Liver (tissue), 8 donors: ENCODE measurements at regions not wholly inside any gene's neighbourhood (a gene's known extent, or its start where the extent isn't known, plus 50 kb on each side); places are given as distances from the start of the nearest gene placed in this dataset.
A peak's percentile ranks its signal among the peaks of the same experiment; 100 is the strongest.
"Not testable (repeated sequence)": the region's sequence is repeated elsewhere in the genome, so short reads cannot be mapped to it uniquely, and the experiment has no call there.

Experiments used
- DNase-seq: peaks from one replicate; pipeline ENCODE4 v3.0.0-alpha.2; 2017; ENCODE audit warnings: low spot score
- H3K27ac ChIP-seq, 2 donors: one replicate each; pipeline ENCODE4 v1.7.0; 2013; ENCODE audit warnings: inconsistent platforms in 2 of 2, low read length in 2 of 2, control low read depth in 1 of 2, low read depth in 1 of 2, mild to moderate bottlenecking in 1 of 2
- H3K27me3 ChIP-seq, 4 donors: one replicate each; pipeline versions ENCODE4 v1.6.1 to v1.7.0; 2013; ENCODE audit warnings: low read length in 3 of 4, inconsistent platforms in 1 of 4, mild to moderate bottlenecking in 1 of 4, moderate library complexity in 1 of 4; ENCODE audit not compliant: control insufficient read depth in 4 of 4, insufficient read depth in 4 of 4
- H3K36me3 ChIP-seq, 4 donors: one replicate each; pipeline versions ENCODE4 v1.6.1 to v1.7.0; 2013; ENCODE audit warnings: low read length in 3 of 4, mild to moderate bottlenecking in 3 of 4, low read depth in 1 of 4, moderate library complexity in 1 of 4; ENCODE audit not compliant: control insufficient read depth in 4 of 4, insufficient read depth in 3 of 4
- H3K4me1 ChIP-seq, 4 donors: one replicate each; pipeline versions ENCODE4 v1.6.1 to v1.7.0; 2013; ENCODE audit warnings: low read length in 3 of 4, mild to moderate bottlenecking in 3 of 4, moderate library complexity in 1 of 4; ENCODE audit not compliant: control insufficient read depth in 4 of 4, insufficient read depth in 4 of 4
- H3K4me3 ChIP-seq, 3 donors: one replicate each; pipeline versions ENCODE4 v1.6.1 to v1.7.0; 2013; ENCODE audit warnings: low read length in 3 of 3, control low read depth in 1 of 3, low read depth in 1 of 3, mild to moderate bottlenecking in 1 of 3
- H3K9ac ChIP-seq, 2 donors: one replicate each; pipeline ENCODE4 v1.7.0; 2013; ENCODE audit warnings: low read length in 2 of 2, mild to moderate bottlenecking in 2 of 2, moderate library complexity in 2 of 2, control low read depth in 1 of 2, low read depth in 1 of 2
- H3K9me3 ChIP-seq, 4 donors: one replicate each; pipeline versions ENCODE4 v1.6.1 to v1.7.0; 2013; ENCODE audit warnings: low read length in 3 of 4; ENCODE audit not compliant: control insufficient read depth in 4 of 4
- EGR1 ChIP-seq, 2 donors: IDR thresholded peaks; 2 replicates each; pipeline ENCODE4 v1.6.1; 2016 to 2018; ENCODE audit warnings: antibody characterized with exemption in 2 of 2, low read depth in 2 of 2
- FOXA1 ChIP-seq: IDR thresholded peaks from 2 replicates; pipeline ENCODE4 v1.6.1; 2016; ENCODE audit warnings: antibody characterized with exemption
- FOXA2 ChIP-seq: IDR thresholded peaks from 2 replicates; pipeline ENCODE4 v1.6.1; 2016; ENCODE audit warnings: antibody characterized with exemption
- GABPA ChIP-seq, 2 donors: IDR thresholded peaks in 1 of 2; conservative IDR thresholded peaks in 1 of 2; 2 replicates each; pipeline ENCODE4 v1.6.1; 2016; ENCODE audit warnings: antibody characterized with exemption in 2 of 2, mild to moderate bottlenecking in 1 of 2, moderate library complexity in 1 of 2
- HNF4A ChIP-seq, 2 donors: conservative IDR thresholded peaks; 2 replicates each; pipeline ENCODE4 v1.6.1; 2016; ENCODE audit warnings: antibody characterized with exemption in 2 of 2, mild to moderate bottlenecking in 2 of 2
- HNF4G ChIP-seq: IDR thresholded peaks from 2 replicates; pipeline ENCODE4 v1.6.1; 2016; ENCODE audit warnings: antibody characterized with exemption
- JUND ChIP-seq, 2 donors: IDR thresholded peaks; 2 replicates each; pipeline ENCODE4 v1.6.1; 2016; ENCODE audit warnings: antibody characterized with exemption in 2 of 2
- NR2F2 ChIP-seq: IDR thresholded peaks from 2 replicates; pipeline ENCODE4 v1.6.1; 2016; ENCODE audit warnings: antibody characterized with exemption
- RAD21 ChIP-seq, 2 donors: IDR thresholded peaks; 2 replicates each; pipeline ENCODE4 v1.6.1; 2016; ENCODE audit warnings: antibody characterized with exemption in 2 of 2, mild to moderate bottlenecking in 2 of 2
- RXRA ChIP-seq, 2 donors: IDR thresholded peaks; 2 replicates each; pipeline ENCODE4 v1.6.1; 2017 to 2018; ENCODE audit warnings: antibody characterized with exemption in 2 of 2, mild to moderate bottlenecking in 1 of 2
- SP1 ChIP-seq: IDR thresholded peaks from 2 replicates; pipeline ENCODE4 v1.6.1; 2018; ENCODE audit warnings: antibody characterized with exemption, mild to moderate bottlenecking
- TAF1 ChIP-seq: conservative IDR thresholded peaks from 2 replicates; pipeline ENCODE4 v1.6.1; 2016; ENCODE audit warnings: antibody characterized with exemption, mild to moderate bottlenecking
- YY1 ChIP-seq: IDR thresholded peaks from 2 replicates; pipeline ENCODE4 v1.6.1; 2016; ENCODE audit warnings: antibody characterized with exemption, mild to moderate bottlenecking
- WGBS: extraction: QIAGEN DNeasy Blood & Tissue Kit; methylation state at CpG from one replicate; pipeline ENCODE4 v1.1.7; 2013; 5-methylcytosine and 5-hydroxymethylcytosine counted together
- TF ChIP-seq, protein P1 (sequence below): IDR thresholded peaks from 2 replicates; pipeline ENCODE4 v1.6.1; 2016; ENCODE audit warnings: antibody characterized with exemption, mild to moderate bottlenecking
- TF ChIP-seq, protein P2 (sequence below): IDR thresholded peaks from 2 replicates; pipeline ENCODE4 v1.6.1; 2016; ENCODE audit warnings: antibody characterized with exemption
- TF ChIP-seq, protein P3 (sequence below): IDR thresholded peaks from 2 replicates; pipeline ENCODE4 v1.6.1; 2016; ENCODE audit warnings: antibody characterized with exemption
- TF ChIP-seq, protein P4 (sequence below): fragments of 150-350 bp; IDR thresholded peaks from 2 replicates; pipeline ENCODE4 v1.5.1; 2017; ENCODE audit warnings: improper control_type of control experiment, low read depth, low read length; ENCODE audit not compliant: missing input control
- TF ChIP-seq, protein P5 (sequence below): IDR thresholded peaks from 2 replicates; pipeline ENCODE4 v1.6.1; 2016; ENCODE audit warnings: antibody characterized with exemption
- donor health status: healthy.
- donor health status: healthy.
- donor health status: healthy.
- donor health status: healthy.
- donor health status: healthy.

DNA sequence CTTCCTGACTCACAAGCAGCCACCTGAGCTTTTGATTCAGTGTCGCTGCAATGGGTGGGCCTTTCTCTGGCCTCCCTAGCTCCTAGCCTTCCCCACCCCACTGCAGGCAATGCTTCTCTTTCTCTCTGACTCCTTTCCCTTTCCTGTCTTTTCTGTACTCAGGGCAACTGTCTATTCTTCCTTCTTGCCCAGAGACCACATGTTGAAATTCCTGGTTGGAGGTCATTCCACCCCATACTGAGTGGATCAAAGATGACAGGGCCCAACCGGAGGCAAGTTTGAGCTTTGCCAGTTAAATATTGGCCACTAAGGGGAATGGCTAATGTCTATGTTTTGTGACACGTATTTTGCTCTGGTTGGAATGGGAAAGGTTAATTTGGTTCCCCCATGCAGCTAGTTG is 65.2 kb upstream of the ARID1A start:
- Histone ChIP-seq H3K4me1 (peaks cover 0 to 6% (median 1%) of the 10 kb centered on the region in 4 donors), H3K27ac (no peak overlapping the region), H3K27me3 (no peaks in the 10 kb centered on the region), H3K36me3 (no peaks in the 10 kb centered on the region), H3K9ac (no peak overlapping the region), H3K9me3 (no peaks in the 10 kb centered on the region), H3K4me3 (no peak overlapping the region)
- DNase-seq, result no peak
- 56% methylated on average over 3 of the region's 3 CpGs for WGBS
- TF ChIP-seq JUND (IDR thresholded peaks at IDR 0.05), result no peak
- TF ChIP-seq TAF1, result no peak
- no peak for TF ChIP-seq EGR1 (IDR thresholded peaks at IDR 0.05; ENCODE audit: low read depth in 2 of 2)
- no peak for TF ChIP-seq GABPA (IDR thresholded peaks at IDR 0.05 in 1 of 2, conservative IDR thresholded peaks at IDR 0.05 in 1 of 2)
- TF ChIP-seq HNF4A (conservative IDR thresholded peaks at IDR 0.05), result peak in 1 of 2 donors; percentile 46
- no peak for TF ChIP-seq FOXA2
- TF ChIP-seq, protein P1, sequence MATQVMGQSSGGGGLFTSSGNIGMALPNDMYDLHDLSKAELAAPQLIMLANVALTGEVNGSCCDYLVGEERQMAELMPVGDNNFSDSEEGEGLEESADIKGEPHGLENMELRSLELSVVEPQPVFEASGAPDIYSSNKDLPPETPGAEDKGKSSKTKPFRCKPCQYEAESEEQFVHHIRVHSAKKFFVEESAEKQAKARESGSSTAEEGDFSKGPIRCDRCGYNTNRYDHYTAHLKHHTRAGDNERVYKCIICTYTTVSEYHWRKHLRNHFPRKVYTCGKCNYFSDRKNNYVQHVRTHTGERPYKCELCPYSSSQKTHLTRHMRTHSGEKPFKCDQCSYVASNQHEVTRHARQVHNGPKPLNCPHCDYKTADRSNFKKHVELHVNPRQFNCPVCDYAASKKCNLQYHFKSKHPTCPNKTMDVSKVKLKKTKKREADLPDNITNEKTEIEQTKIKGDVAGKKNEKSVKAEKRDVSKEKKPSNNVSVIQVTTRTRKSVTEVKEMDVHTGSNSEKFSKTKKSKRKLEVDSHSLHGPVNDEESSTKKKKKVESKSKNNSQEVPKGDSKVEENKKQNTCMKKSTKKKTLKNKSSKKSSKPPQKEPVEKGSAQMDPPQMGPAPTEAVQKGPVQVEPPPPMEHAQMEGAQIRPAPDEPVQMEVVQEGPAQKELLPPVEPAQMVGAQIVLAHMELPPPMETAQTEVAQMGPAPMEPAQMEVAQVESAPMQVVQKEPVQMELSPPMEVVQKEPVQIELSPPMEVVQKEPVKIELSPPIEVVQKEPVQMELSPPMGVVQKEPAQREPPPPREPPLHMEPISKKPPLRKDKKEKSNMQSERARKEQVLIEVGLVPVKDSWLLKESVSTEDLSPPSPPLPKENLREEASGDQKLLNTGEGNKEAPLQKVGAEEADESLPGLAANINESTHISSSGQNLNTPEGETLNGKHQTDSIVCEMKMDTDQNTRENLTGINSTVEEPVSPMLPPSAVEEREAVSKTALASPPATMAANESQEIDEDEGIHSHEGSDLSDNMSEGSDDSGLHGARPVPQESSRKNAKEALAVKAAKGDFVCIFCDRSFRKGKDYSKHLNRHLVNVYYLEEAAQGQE, result no peak
- TF ChIP-seq, protein P2, sequence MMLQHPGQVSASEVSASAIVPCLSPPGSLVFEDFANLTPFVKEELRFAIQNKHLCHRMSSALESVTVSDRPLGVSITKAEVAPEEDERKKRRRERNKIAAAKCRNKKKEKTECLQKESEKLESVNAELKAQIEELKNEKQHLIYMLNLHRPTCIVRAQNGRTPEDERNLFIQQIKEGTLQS, result no peak
- TF ChIP-seq, protein P3, sequence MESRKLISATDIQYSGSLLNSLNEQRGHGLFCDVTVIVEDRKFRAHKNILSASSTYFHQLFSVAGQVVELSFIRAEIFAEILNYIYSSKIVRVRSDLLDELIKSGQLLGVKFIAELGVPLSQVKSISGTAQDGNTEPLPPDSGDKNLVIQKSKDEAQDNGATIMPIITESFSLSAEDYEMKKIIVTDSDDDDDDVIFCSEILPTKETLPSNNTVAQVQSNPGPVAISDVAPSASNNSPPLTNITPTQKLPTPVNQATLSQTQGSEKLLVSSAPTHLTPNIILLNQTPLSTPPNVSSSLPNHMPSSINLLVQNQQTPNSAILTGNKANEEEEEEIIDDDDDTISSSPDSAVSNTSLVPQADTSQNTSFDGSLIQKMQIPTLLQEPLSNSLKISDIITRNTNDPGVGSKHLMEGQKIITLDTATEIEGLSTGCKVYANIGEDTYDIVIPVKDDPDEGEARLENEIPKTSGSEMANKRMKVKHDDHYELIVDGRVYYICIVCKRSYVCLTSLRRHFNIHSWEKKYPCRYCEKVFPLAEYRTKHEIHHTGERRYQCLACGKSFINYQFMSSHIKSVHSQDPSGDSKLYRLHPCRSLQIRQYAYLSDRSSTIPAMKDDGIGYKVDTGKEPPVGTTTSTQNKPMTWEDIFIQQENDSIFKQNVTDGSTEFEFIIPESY, result no peak
- TF ChIP-seq HNF4G, result no peak
- TF ChIP-seq, protein P4, sequence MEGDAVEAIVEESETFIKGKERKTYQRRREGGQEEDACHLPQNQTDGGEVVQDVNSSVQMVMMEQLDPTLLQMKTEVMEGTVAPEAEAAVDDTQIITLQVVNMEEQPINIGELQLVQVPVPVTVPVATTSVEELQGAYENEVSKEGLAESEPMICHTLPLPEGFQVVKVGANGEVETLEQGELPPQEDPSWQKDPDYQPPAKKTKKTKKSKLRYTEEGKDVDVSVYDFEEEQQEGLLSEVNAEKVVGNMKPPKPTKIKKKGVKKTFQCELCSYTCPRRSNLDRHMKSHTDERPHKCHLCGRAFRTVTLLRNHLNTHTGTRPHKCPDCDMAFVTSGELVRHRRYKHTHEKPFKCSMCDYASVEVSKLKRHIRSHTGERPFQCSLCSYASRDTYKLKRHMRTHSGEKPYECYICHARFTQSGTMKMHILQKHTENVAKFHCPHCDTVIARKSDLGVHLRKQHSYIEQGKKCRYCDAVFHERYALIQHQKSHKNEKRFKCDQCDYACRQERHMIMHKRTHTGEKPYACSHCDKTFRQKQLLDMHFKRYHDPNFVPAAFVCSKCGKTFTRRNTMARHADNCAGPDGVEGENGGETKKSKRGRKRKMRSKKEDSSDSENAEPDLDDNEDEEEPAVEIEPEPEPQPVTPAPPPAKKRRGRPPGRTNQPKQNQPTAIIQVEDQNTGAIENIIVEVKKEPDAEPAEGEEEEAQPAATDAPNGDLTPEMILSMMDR, result no peak
- TF ChIP-seq, protein P5, sequence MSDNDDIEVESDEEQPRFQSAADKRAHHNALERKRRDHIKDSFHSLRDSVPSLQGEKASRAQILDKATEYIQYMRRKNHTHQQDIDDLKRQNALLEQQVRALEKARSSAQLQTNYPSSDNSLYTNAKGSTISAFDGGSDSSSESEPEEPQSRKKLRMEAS, result no peak
- no peak for TF ChIP-seq NR2F2
- TF ChIP-seq YY1, result no peak
- TF ChIP-seq RAD21 (IDR thresholded peaks at IDR 0.05), result peak in 1 of 2 donors; percentile 15
- TF ChIP-seq FOXA1, result no peak
- TF ChIP-seq RXRA (IDR thresholded peaks at IDR 0.05), result peak; percentile 34 to 80
- TF ChIP-seq SP1, result peak; percentile 70

DNA sequence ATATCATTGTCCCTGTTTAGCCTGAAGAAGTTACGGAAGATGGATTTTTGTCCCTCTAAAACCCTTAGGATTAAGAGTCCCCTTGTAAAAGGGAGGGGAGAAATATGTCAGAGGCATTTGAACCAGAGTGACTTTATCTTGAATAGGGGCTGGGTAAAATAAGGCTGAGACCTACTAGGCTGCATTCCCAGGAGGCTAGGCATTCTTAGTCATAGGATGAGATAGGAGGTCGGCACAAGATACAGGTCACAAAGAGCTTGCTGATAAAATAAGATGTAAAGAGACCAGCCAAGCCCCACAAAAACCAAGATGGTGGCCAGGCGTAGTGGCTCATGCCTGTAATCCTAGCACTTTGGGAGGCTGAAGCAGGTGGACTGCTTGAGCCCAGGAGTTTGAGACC is 60.0 kb upstream of the ARID1A start:
- H3K27ac ChIP-seq, H3K4me1 ChIP-seq, DNase-seq, H3K9ac ChIP-seq, H3K4me3 ChIP-seq, H3K9me3 ChIP-seq, H3K36me3 ChIP-seq, H3K27me3 ChIP-seq: not testable (repeated sequence)
- WGBS, result 91% methylated on average over 3 of the region's 3 CpGs
